Keratinocyte (primary cell): ENCODE measurements at regions not wholly inside any gene's neighbourhood (a gene's known extent, or its start where the extent isn't known, plus 50 kb on each side); places are given as distances from the start of the nearest gene placed in this dataset.

ENCODE experiments used
- DNase-seq: peaks from one replicate; pipeline ENCODE4 v3.0.0-alpha.2; 2011; ENCODE audit warnings: low read depth, missing footprints, low spot score
- FAIRE-seq: peaks from 2 replicates; lab custom pipeline; 2011; peaks lifted over from hg19 to GRCh38; lab: Jason Lieb, UNC
- H2AFZ ChIP-seq: 2 replicates; pipeline ENCODE4 v1.6.0; 2012; ENCODE audit warnings: low read length, control low read depth, inconsistent platforms; ENCODE audit not compliant: control insufficient read depth
- H3K27ac ChIP-seq: 2 replicates; pipeline ENCODE4 v1.5.1; 2011; ENCODE audit warnings: low read length; ENCODE audit not compliant: control insufficient read depth, insufficient read depth
- H3K27me3 ChIP-seq: 3 replicates; pipeline ENCODE4 v1.6.0; 2011; ENCODE audit warnings: low read length; ENCODE audit not compliant: control insufficient read depth, insufficient read depth; ENCODE audit errors: extremely low read depth
- H3K36me3 ChIP-seq, 2 experiments: 2 replicates in 1 of 2; 3 replicates in 1 of 2; pipeline ENCODE4 v1.5.1; 2011; ENCODE audit warnings: low read length in 2 of 2, mild to moderate bottlenecking in 1 of 2; ENCODE audit not compliant: control insufficient read depth in 2 of 2, insufficient read depth in 2 of 2; ENCODE audit errors: extremely low read depth in 1 of 2
- H3K4me1 ChIP-seq: 3 replicates; pipeline ENCODE4 v1.5.1; 2011; ENCODE audit warnings: low read length; ENCODE audit not compliant: control insufficient read depth, insufficient read depth; ENCODE audit errors: extremely low read depth
- H3K4me2 ChIP-seq: 3 replicates; pipeline ENCODE4 v1.6.0; 2011; ENCODE audit warnings: low read depth, low read length; ENCODE audit not compliant: control insufficient read depth, insufficient read depth; ENCODE audit errors: extremely low read depth
- H3K4me3 ChIP-seq, 3 experiments: fragments of 200-600 bp in 1 of 3; sonication (generic) in 1 of 3; 2 replicates in 2 of 3; 3 replicates in 1 of 3; pipeline ENCODE4 v1.5.1; 2011 to 2016; ENCODE audit warnings: low read length in 3 of 3, mild to moderate bottlenecking in 3 of 3, control low read depth in 2 of 3, inconsistent platforms in 1 of 3, low read depth in 1 of 3, mixed read lengths in 1 of 3, mixed run types in 1 of 3, moderate library complexity in 1 of 3; ENCODE audit not compliant: control insufficient read depth in 2 of 3, insufficient read depth in 2 of 3; ENCODE audit errors: extremely low read depth in 1 of 3
- H3K79me2 ChIP-seq: 2 replicates; pipeline ENCODE4 v1.6.0; 2012; ENCODE audit warnings: low read length; ENCODE audit not compliant: control insufficient read depth, insufficient read depth
- H3K9ac ChIP-seq: 3 replicates; pipeline ENCODE4 v1.6.0; 2011; ENCODE audit warnings: low read length; ENCODE audit not compliant: control insufficient read depth, insufficient read depth; ENCODE audit errors: extremely low read depth
- H3K9me1 ChIP-seq: 3 replicates; pipeline ENCODE4 v1.6.0; 2011; ENCODE audit warnings: low read length; ENCODE audit not compliant: control insufficient read depth, insufficient read depth; ENCODE audit errors: extremely low read depth
- H3K9me3 ChIP-seq: 2 replicates; pipeline ENCODE4 v1.5.1; 2012; ENCODE audit warnings: low read depth, low read length; ENCODE audit not compliant: control insufficient read depth
- H4K20me1 ChIP-seq: 3 replicates; pipeline ENCODE4 v1.6.0; 2011; ENCODE audit warnings: low read length; ENCODE audit not compliant: control insufficient read depth, insufficient read depth; ENCODE audit errors: extremely low read depth
- CTCF ChIP-seq, 3 experiments: IDR thresholded peaks in 1 of 3; conservative IDR thresholded peaks in 1 of 3; optimal IDR thresholded peaks in 1 of 3; 2 replicates in 2 of 3; 3 replicates in 1 of 3; pipeline versions ENCODE3 to v1.5.1; 2011; ENCODE audit warnings: low read length in 3 of 3, mild to moderate bottlenecking in 3 of 3, moderate library complexity in 2 of 3, control low read depth in 1 of 3, inconsistent platforms in 1 of 3; ENCODE audit not compliant: insufficient read depth in 2 of 3; ENCODE audit errors: extremely low read depth in 1 of 3
- EZH2 ChIP-seq: IDR thresholded peaks from one replicate; pipeline ENCODE4 v1.6.1; 2012; ENCODE audit warnings: inconsistent platforms, mild to moderate bottlenecking, low read length, moderate library complexity
- dilution Hi-C: fragments of 300-500 bp; cut with MboI; formaldehyde crosslinking; loops from one replicate; pipeline ENCODE4 v1.7.0; 2020; ENCODE audit warnings: low sequenced_read_pairs; ENCODE audit not compliant: extremely low pct_ligation_motif_present

DNA sequence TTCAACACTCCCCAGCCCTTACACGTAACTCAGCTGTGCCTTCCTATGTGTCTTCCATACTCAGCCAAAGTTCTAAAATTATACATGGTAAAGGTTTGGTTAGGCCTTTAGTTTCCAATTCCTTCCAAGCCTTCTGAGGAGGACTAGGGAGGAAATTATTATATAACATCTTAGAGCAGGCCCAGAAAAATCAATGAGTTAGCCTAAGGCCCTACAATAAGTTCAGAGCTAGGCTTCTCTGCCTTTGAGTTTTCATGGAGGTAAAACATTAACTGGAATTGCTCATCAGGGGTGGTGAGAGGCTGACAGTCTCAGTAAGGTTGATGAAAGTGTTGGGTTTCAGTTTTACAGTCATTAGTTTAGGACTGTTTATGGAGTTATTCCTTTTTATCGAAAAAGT, 286.0 kb downstream of the ADGB start:
- dilution Hi-C loops = no loop called here
- H3K9ac ChIP-seq = no peak overlapping the region
- no peak overlapping the region for H3K4me3 ChIP-seq

DNA sequence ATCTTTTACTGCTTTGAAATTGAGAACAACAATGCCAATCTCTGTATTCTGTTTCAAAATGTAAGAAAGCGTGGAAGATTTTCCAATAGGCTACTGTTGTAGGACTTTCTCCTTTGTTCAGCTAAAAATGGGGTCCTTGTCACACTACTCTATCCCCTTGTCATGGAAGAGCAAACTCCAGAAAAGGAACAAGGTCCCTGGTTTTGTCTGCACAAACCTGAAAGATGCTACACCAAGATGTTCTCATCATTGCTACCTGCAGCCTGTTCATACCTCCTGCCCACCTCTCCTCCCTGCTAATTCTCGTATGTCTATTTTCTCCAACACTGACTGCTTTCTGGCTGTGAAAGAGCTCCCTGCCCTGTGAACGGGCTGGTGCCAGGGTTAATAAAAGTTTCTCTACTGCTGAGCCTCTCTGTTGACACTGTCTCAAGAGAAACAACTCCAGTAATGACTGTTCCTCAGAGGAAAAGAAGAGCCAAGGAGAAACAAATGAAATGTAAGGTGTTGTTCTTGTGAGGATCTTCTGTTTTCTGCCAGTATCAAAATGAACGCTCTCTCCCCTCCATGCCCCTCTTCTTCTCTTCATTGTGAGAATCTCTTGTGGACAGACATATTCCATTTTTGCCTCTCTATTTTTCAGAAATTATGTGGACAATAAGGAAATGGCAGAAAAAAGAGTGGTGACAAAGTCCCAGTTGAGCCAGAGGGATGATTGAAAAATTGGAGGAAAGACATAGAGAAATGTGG, 287.1 kb downstream of the ADGB start:
- Histone ChIP-seq H3K9me3 (no peaks in the 10 kb centered on the region), H3K27ac (no peak overlapping the region), H2AFZ (no peak overlapping the region), H3K9ac (no peak overlapping the region), H3K36me3 (no peaks in the 10 kb centered on the region), H3K4me2 (no peak overlapping the region), H3K4me3 (no peak overlapping the region), H3K79me2 (no peaks in the 10 kb centered on the region), H4K20me1 (no peaks in the 10 kb centered on the region), H3K27me3 (no peaks in the 10 kb centered on the region), H3K9me1 (no peaks in the 10 kb centered on the region), H3K4me1 (no peaks in the 10 kb centered on the region)
- peak; percentile 5 for FAIRE-seq
- TF ChIP-seq CTCF (optimal IDR thresholded peaks at IDR 0.05 in 1 of 3, IDR thresholded peaks at IDR 0.05 in 1 of 3, conservative IDR thresholded peaks at IDR 0.05 in 1 of 3; ENCODE audit: extremely low read depth in 1 of 3, insufficient read depth in 2 of 3, low read length in 3 of 3) (no peak), EZH2 (no peak)
- dilution Hi-C loops = no loop called here
- DNase-seq = no peak

More for the DNA sequence above, 286.0 kb downstream of the ADGB start:
- Histone ChIP-seq H2AFZ (no peak overlapping the region), H4K20me1 (no peaks in the 10 kb centered on the region), H3K36me3 (no peaks in the 10 kb centered on the region), H3K4me2 (no peak overlapping the region), H3K9me1 (no peaks in the 10 kb centered on the region), H3K79me2 (no peaks in the 10 kb centered on the region), H3K27ac (no peak overlapping the region), H3K27me3 (no peaks in the 10 kb centered on the region), H3K9me3 (no peaks in the 10 kb centered on the region), H3K4me1 (no peaks in the 10 kb centered on the region)
- TF ChIP-seq EZH2 (no peak), CTCF (optimal IDR thresholded peaks at IDR 0.05 in 1 of 3, IDR thresholded peaks at IDR 0.05 in 1 of 3, conservative IDR thresholded peaks at IDR 0.05 in 1 of 3; ENCODE audit: extremely low read depth in 1 of 3, insufficient read depth in 2 of 3, low read length in 3 of 3) (no peak)
- FAIRE-seq (no peak), DNase-seq (no peak)
